Activated naive CD4-positive, alpha-beta T cell treated with anti-CD3 and anti-CD28 coated beads, Interleukin-2, amount 50 U/mL, for 72 hours (primary cell): ENCODE measurements at regions not wholly inside any gene's neighbourhood (a gene's known extent, or its start where the extent isn't known, plus 50 kb on each side); places are given as distances from the start of the nearest gene placed in this dataset.
"Not testable (repeated sequence)": the region's sequence is repeated elsewhere in the genome, so short reads cannot be mapped to it uniquely, and the experiment has no call there.

ENCODE experiments used
- ATAC-seq, 2 donors: fragments of 150-1000 bp; cut with Tn5 transposase; 2 replicates each; pipeline ENCODE4 v1.10.0; 2021; ENCODE audit warnings: mild to moderate bottlenecking in 2 of 2, moderate library complexity in 2 of 2
- DNase-seq, 2 donors: peaks; one replicate each; pipeline ENCODE4 v3.0.0; 2021 to 2022; ENCODE audit warnings: low spot score in 2 of 2
- H3K27ac Mint-ChIP-seq, 2 donors: one replicate each; pipeline ENCODE4 v1.8.0; 2022; ENCODE audit warnings: mild to moderate bottlenecking in 2 of 2, mixed read lengths in 2 of 2
- H3K36me3 Mint-ChIP-seq, 2 donors: one replicate each; pipeline ENCODE4 v1.8.0; 2022; ENCODE audit warnings: mixed read lengths in 2 of 2
- H3K9me3 Mint-ChIP-seq, 2 donors: one replicate each; pipeline ENCODE4 v1.8.0; 2022; ENCODE audit warnings: mixed read lengths in 2 of 2

DNA sequence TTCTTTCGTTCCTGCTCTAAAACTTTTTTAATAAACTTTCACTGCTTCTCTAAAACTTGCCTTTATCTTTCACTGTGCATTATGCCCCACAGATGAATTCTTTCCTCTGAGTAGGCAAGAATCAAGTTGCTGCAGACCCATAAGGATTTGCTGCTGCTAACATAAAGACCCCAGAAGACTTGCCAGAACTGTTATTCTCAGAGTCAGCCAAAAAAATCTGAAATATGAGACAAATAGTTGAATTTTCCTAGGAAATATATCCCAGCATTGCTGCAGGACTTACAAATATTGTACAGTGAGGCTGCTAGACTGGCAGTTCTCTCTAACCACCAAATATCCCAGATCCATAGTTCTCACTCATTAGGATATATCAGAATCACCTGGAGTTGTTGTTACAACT lies 349.1 kb upstream of the FLRT2 start:
- DNase-seq (no peak), ATAC-seq (no peak)
- no peaks in the 10 kb centered on the region for H3K36me3 Mint-ChIP-seq
- peaks cover 6 to 15% of the 10 kb centered on the region in 2 donors for H3K9me3 Mint-ChIP-seq
- no peak overlapping the region for H3K27ac Mint-ChIP-seq

DNA sequence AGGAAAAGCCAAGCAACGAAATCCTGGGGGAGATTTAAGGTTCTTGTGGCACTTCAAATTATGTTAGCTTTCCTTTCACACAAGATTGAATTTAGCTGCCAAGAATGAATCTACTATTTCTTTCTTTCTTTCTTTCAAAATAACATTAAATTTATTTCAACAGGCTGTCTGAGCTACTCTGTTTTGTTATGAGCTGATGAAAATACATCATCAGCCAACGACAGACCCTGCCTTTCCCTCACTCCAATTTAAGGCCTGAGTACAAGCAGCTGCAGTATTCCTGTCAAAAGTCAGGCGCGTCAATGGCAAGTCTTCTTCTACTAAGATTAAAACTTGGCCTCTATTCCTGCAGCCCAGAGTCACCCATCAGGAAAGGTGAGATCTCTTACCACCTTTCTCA lies 347.7 kb upstream of the FLRT2 start:
- Mint-ChIP-seq H3K36me3 (no peaks in the 10 kb centered on the region), H3K27ac (no peak overlapping the region), H3K9me3 (peaks cover 7 to 10% of the 10 kb centered on the region in 2 donors)
- DNase-seq (no peak), ATAC-seq (no peak)

DNA sequence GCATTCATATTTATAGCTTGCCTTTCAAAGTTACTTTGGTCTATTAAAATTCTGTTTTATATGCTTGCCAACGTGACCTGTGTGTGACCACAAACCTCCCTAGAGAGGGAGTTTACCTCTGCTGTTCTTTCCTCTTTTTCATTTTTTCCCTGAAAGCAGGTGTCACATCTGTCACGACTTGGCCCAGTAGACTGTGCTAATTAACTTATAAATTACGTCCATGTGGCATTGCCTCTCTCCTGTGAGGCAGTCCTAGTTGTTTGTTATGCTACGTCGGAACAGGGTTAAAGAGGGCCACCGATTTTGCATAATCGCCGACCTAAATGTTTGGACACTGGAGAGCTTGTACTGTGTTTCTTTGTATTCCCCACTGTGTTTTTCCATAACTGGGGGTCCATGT lies 343.9 kb upstream of the FLRT2 start:
- H3K9me3 Mint-ChIP-seq, result peaks cover 8 to 21% of the 10 kb centered on the region in 2 donors
- ATAC-seq (no peak), DNase-seq (no peak)
- H3K36me3 Mint-ChIP-seq, result no peaks in the 10 kb centered on the region
- no peak overlapping the region for H3K27ac Mint-ChIP-seq

DNA sequence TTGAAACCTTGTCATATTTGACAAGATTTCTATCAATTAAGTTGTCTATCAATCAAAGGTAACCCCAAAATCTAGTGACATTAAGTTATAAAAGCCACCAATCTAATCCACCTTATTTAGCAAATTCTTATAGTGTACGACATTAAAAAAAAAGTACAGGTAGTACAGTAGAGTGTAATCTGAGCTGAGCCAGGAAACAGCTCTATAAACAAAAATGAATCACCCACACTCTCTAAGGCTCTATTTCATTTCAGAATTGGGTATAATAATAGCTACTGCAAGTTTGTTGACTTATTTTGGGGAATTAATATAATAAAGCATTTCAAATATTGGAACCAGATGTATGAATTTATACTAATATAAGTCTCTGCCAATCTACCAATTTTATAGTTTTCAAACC lies 342.4 kb upstream of the FLRT2 start:
- H3K27ac Mint-ChIP-seq, result no peak overlapping the region
- no peaks in the 10 kb centered on the region for H3K36me3 Mint-ChIP-seq
- H3K9me3 Mint-ChIP-seq, result peaks cover 4 to 16% of the 10 kb centered on the region in 2 donors
- ATAC-seq (no peak), DNase-seq (no peak)

DNA sequence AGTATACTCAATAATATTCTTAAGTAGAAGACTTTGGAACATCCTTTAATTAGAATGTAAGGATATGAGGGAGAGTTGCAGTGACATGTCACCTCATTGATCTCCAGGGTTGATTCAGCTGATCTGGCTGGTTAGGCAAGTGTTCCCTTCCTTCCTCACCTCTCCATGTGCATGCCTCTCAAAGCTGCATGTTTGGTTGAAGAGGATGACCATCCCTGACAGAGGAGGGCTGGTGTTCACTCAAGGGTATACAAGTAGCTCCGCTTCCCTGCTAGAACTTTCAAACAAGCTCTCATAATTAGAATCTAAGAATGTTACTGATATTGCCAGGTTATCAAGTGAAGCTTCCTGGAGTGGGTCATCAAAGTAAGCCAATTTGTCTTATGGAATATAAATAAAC lies 341.1 kb upstream of the FLRT2 start:
- ATAC-seq (no peak), DNase-seq (no peak)
- H3K9me3 Mint-ChIP-seq, result peaks cover 4 to 19% of the 10 kb centered on the region in 2 donors
- H3K36me3 Mint-ChIP-seq, result no peaks in the 10 kb centered on the region
- no peak overlapping the region for H3K27ac Mint-ChIP-seq

DNA sequence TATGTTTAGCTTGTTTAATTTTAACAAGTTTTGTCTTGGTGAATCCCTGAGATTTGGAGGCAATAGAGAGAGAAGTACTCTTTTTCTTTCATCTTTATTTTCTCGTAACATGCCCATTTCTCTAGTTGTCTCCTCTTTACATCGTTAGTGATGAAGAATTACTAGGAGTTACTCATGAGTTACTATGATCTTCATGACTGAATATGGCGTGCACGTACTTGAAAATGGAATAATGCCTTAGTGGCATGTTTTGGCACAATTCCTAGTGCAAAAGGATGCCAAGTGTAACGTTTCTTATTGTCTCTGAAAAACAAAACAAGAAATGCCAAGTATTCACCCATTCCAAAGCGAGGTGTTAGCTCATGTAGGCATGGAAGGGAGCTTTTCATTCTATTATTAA lies 340.7 kb upstream of the FLRT2 start:
- H3K36me3 Mint-ChIP-seq, DNase-seq, H3K27ac Mint-ChIP-seq, ATAC-seq: not testable (repeated sequence)
- H3K9me3 Mint-ChIP-seq, result peaks cover 6 to 21% of the 10 kb centered on the region in 2 donors

DNA sequence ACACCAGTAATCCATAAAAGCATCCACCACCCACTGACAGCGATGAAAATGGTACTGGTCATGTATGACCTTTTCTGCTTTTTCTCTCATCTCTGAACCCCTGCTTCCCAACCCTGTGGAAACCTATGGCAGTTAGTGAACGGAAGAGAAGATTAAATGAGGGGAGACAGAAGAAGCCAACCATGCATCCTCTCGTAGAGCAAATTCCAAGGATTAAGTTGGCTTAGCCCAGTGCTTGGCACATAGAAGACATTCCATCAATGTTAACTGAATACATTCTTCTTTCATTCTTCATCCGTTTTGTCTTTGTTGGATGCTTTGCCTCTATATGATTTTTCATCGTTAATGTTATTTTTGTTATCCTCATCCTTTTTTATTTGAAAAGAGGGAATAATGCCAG lies 339.7 kb upstream of the FLRT2 start:
- Mint-ChIP-seq H3K9me3 (peaks cover 11 to 28% of the 10 kb centered on the region in 2 donors), H3K36me3 (no peaks in the 10 kb centered on the region), H3K27ac (no peak overlapping the region)
- DNase-seq, result no peak
- ATAC-seq, result no peak

DNA sequence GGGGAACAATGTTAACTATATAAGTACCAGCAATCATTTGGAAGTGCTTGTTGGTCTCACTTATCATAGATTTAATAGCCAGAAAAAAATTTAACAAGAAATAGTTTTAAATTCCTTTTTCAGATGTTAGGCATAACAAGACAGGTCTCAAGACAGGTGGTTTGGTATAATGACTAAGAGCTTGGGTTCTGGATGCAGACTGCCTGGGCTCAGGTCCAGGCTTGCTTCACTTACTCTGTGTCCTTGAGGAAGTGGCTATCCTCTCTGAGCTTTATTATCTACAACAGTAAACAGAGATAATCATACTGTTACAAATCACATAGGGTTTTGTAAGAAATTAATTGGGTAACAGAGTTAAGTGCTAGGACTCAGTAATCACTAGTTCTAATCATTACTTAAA lies 338.0 kb upstream of the FLRT2 start:
- Mint-ChIP-seq H3K27ac (no peak overlapping the region), H3K36me3 (no peaks in the 10 kb centered on the region), H3K9me3 (peaks cover 11 to 23% of the 10 kb centered on the region in 2 donors)
- ATAC-seq (no peak), DNase-seq (no peak)

DNA sequence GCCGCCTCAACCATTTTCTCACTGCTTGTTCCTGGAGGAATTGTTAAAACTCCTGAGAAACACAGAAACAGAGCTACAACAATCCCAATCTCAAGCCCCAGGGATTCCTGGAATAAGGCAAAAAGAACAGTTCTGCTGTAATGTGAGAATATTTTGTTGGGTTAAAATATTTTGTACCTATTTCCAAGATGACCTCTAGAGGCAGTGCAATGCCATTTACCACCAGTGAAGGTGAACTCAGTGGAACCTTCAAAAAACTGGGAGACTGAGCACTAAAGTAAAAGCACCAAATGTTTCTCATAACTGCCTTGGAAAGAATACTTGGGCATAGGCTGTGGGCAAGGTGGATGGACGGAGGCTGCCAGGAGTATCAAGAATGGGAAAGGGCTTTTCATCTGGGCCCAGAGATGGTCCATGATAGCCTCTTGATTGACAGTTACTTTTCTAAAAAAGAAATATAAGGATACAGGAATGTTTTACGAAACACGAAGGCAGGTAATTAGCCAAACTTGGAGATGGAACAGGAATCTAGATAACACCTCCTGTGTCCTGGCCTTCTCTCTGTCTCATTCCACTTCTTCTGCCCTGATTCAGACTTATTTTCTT lies 334.0 kb upstream of the FLRT2 start:
- ATAC-seq (no peak), DNase-seq (no peak)
- no peak overlapping the region for H3K27ac Mint-ChIP-seq
- no peaks in the 10 kb centered on the region for H3K36me3 Mint-ChIP-seq
- peaks cover 7 to 12% of the 10 kb centered on the region in 2 donors for H3K9me3 Mint-ChIP-seq

DNA sequence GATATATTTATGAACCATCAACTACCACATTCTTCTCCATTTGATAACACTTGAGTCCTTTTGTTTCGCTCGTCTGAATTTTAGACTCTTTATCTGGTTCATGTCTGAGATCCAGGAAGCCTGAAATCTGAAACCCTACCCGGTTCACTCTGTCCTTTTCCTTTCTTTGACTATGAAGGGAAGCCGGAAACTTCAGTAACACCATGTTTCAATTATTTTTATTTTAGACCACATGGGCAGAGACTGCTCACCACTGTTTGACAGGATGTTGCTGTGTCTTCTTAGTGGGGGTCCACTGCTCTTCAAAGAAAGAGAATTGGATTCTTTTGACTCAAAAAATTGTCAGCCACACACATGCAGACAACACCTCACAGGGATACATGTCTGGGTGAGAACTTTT lies 331.9 kb upstream of the FLRT2 start:
- no peak overlapping the region for H3K27ac Mint-ChIP-seq
- no peak for ATAC-seq
- no peak for DNase-seq
- H3K36me3 Mint-ChIP-seq, result no peaks in the 10 kb centered on the region
- peaks cover 11 to 15% of the 10 kb centered on the region in 2 donors for H3K9me3 Mint-ChIP-seq

DNA sequence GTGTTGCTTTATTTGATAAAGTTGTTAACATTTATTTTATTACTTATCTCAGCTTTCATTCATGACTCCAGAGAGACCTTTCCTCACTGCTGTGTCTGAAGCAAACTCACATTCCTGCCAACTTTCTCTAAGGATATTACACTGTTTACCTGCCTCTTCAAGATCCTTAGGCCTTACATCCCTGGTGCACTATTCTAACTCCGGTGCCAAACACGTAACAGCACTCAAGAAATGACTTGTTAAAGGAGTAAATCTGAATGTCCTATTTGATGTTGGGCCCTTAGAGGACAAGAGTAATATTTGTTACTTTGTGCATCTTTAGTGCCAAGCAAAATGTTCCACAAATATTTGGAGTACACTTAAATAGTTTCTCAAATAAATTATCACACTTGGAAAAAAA lies 324.1 kb upstream of the FLRT2 start:
- DNase-seq (no peak), ATAC-seq (no peak)
- H3K27ac Mint-ChIP-seq, result no peak overlapping the region
- no peaks in the 10 kb centered on the region for H3K36me3 Mint-ChIP-seq
- H3K9me3 Mint-ChIP-seq, result peaks cover 3 to 9% of the 10 kb centered on the region in 2 donors

DNA sequence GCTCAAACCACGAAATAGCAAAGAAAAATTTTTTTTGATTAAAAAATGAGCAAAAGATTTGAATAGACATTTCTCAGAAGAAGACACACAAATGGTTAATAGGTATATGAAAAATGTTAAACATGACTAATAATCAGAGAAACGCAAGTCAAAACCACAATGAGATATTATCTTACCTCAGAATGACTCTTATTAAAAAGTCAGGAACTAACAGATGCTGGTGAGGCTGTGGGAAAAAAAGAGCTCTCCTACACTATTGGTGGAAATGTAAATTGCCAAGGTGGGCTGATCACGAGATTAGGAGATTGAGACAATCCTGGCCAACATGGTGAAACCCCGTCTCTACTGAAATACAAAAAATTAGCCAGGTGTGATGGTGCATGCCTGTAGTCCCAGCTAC lies 315.5 kb upstream of the FLRT2 start:
- H3K36me3 Mint-ChIP-seq, result no peaks in the 10 kb centered on the region
- no peak overlapping the region for H3K27ac Mint-ChIP-seq
- ATAC-seq (no peak), DNase-seq (no peak)
- H3K9me3 Mint-ChIP-seq, result peaks cover 11 to 18% of the 10 kb centered on the region in 2 donors

DNA sequence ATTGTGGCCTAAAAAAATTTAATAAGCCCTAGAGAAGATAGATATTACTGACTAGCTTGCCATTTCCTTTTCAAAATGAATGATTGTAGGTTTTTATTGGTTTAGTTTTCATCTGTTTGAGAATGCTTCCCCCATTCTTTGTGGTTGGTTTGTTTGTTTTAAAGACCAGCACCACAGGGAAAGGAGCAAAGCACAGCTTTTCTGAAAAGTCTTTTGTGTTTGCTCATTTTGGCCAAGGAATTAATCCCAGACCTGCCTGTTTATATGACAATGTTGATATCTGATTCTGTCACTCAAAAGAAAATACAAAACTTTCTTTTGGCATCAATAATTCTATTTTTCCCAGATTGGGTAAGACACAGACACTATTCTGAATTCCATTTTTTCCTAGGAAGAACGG lies 312.5 kb upstream of the FLRT2 start:
- Mint-ChIP-seq H3K36me3 (no peaks in the 10 kb centered on the region), H3K9me3 (peaks cover 13 to 15% of the 10 kb centered on the region in 2 donors), H3K27ac (no peak overlapping the region)
- DNase-seq (no peak), ATAC-seq (no peak)

DNA sequence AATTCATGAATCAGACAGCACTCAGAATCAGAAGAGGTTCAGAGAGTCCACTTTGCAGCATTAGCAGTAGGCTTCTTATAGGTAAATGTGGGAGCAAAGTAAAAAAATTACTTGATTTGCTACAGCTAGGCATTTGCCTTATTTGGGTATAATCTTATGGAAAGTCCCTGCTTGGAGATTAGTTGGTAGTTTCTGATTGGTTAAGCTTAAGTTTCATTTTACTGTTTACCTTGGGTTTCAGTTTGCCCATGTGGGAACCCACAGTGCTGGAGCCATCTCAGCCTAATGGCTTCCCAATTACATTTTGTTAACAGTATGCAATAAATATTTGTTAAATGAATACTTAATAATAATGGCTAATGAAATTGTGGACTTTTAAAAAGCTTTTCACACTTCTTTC lies 311.0 kb upstream of the FLRT2 start:
- Mint-ChIP-seq H3K27ac (no peak overlapping the region), H3K36me3 (no peaks in the 10 kb centered on the region), H3K9me3 (peaks cover 9 to 10% of the 10 kb centered on the region in 2 donors)
- no peak for ATAC-seq
- no peak for DNase-seq

DNA sequence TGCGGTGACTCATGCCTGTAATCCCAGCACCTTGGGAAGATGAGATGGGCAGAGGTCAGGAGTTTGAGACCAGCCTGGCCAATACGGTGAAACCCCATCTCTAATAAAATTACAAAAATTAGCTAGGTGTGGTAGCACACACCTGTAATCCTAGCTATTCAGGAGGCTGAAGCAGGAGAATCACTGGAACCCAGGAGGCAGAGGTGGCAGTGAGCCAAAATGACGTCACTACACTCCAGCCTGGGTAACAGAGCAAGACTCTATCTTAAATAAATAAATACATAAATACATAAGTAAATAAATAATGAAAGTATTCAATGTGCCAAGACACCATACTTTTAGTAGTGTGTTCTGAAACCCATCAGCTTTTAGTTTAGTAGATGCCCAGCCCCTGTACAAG lies 308.1 kb upstream of the FLRT2 start:
- DNase-seq (no peak), ATAC-seq (no peak)
- H3K27ac Mint-ChIP-seq, result no peak overlapping the region
- peaks cover 0 to 5% of the 10 kb centered on the region in 2 donors for H3K36me3 Mint-ChIP-seq
- H3K9me3 Mint-ChIP-seq, result peaks cover 12 to 14% of the 10 kb centered on the region in 2 donors

DNA sequence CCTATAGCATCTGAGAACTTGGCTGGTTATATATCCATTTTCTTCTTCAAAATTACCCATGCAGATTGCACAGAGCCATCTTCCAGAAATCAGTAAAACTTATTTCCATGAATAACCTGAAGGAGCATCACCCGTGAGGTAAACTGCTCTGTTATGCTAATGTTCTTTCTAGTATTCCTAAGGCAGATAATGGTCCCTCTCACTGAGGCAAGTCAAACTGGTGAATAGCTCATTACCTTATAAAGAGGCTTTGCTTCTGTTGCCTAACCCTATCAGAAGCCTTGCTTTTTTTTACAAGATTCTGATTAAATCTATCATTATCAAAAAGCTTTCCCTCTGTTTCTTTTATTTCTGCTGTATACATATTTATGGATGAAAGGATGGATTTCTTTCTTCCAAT lies 307.6 kb upstream of the FLRT2 start:
- DNase-seq (no peak), ATAC-seq (no peak)
- Mint-ChIP-seq H3K27ac (no peak overlapping the region), H3K9me3 (peaks cover 16 to 17% of the 10 kb centered on the region in 2 donors), H3K36me3 (peaks cover 0 to 5% of the 10 kb centered on the region in 2 donors)

DNA sequence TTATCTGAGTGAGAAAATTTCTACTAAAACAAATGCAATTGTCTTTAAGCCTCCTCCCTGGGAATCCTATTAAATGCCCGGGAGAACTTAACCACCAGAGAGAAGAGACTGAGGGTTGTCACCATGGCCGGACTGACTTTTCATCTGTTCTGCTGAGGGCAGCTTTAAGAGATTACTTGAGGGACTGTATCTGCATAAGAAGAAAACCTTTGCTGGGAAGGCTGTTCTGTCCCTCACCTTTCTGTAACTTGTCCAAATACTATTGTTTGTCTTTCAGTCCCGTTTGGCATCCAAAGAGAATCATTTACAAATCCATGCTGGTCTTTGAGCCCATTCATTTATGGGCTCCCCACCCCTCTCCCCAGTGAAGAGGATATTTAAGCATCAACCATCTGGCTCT lies 306.3 kb upstream of the FLRT2 start:
- DNase-seq (no peak), ATAC-seq (no peak)
- Mint-ChIP-seq H3K27ac (no peak overlapping the region), H3K36me3 (peaks cover 0 to 5% of the 10 kb centered on the region in 2 donors), H3K9me3 (peaks cover 17 to 19% of the 10 kb centered on the region in 2 donors)

DNA sequence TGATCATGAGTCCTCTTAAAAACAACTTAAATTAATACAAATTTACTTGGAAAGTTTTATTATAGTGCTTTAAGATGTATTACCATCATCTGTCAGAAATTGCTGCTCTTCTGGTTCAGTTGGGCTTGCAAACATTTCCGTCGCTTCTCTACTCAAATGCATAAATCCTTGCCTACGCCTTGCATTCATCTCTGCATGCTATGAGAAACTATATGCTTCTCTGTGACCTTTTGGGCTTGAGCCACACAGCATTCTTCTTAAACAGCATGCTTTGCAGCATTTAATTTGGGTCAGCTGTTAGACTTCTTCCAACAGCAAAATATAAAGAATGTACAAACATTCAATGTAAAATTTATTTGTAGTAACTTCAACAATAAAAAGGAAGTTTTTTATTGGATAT lies 305.7 kb upstream of the FLRT2 start:
- no peak for ATAC-seq
- Mint-ChIP-seq H3K9me3 (peaks cover 20 to 21% of the 10 kb centered on the region in 2 donors), H3K27ac (no peak overlapping the region), H3K36me3 (peaks cover 0 to 8% of the 10 kb centered on the region in 2 donors)
- no peak for DNase-seq

DNA sequence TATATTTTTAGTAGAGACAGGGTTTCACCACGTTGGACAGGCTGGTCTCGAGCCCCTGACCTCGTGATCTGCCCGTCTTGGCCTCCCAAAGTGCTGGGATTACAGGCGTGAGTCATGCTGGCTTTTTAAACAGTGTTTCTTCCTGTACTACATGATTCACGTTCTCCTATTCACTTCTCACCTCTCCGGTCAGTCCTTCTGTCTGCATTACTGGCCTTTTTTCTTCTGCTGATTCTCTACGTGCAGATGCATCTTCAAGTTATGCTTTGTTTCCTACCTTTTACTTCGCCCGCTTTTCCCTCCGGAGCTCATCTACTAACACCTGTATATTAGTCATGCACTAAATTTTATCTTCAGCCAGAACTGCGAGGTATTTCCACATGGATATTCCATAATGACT lies 296.2 kb upstream of the FLRT2 start:
- H3K9me3 Mint-ChIP-seq, result peaks cover 25 to 28% of the 10 kb centered on the region in 2 donors
- DNase-seq (no peak), ATAC-seq (no peak)
- H3K27ac Mint-ChIP-seq, result no peak overlapping the region
- peaks cover 0 to 12% of the 10 kb centered on the region in 2 donors for H3K36me3 Mint-ChIP-seq
